ENCODE measurements at regions not wholly inside any gene's neighbourhood (a gene's known extent, or its start where the extent isn't known, plus 50 kb on each side); places are given as distances from the start of the nearest gene placed in this dataset.

- TF ChIP-seq CTCF (IDR thresholded peaks at IDR 0.05; ENCODE audit: low read depth, low read length, poor library complexity, severe bottlenecking) (no peak), EZH2phosphoT487 (IDR thresholded peaks at IDR 0.05; ENCODE audit: borderline replicate concordance, low read length) (no peak)
These were observed 189.5 kb downstream of the PRDM2 start for GRCh38 chr1:13889495-13889894.

Data from DOHH2 (cell line).